ENCODE measurements at regions not wholly inside any gene's neighbourhood (a gene's known extent, or its start where the extent isn't known, plus 50 kb on each side); places are given as distances from the start of the nearest gene placed in this dataset.

GRCh38 chr3:156620901-156621300 lies 53.5 kb upstream of the TIPARP start:
- FAIRE-seq, result no peak
- no peak for DNase-seq (ENCODE audit: low spot score)

- FAIRE-seq (no peak), DNase-seq (ENCODE audit: low spot score) (no peak)
Observed at GRCh38 chr3:156620260-156620659, 54.1 kb upstream of the TIPARP start.

GRCh38 chr3:156619376-156619775 lies 55.0 kb upstream of the TIPARP start:
- FAIRE-seq (no peak), DNase-seq (ENCODE audit: low spot score) (no peak)

- DNase-seq (ENCODE audit: low spot score) (no peak), FAIRE-seq (no peak)
Observed at GRCh38 chr3:156617781-156618180, 56.6 kb upstream of the TIPARP start.

- FAIRE-seq (no peak), DNase-seq (ENCODE audit: low spot score) (no peak)
Observed at GRCh38 chr3:156617145-156617544, 57.2 kb upstream of the TIPARP start.

GRCh38 chr3:156615592-156616173 lies 58.7 kb upstream of the TIPARP start:
- FAIRE-seq, result no peak
- peak; percentile 30 for DNase-seq (ENCODE audit: low spot score)

- DNase-seq (ENCODE audit: low spot score) (no peak), FAIRE-seq (no peak)
Observed at GRCh38 chr3:156614642-156615511, 59.5 kb upstream of the TIPARP start.

GRCh38 chr3:156612903-156613302 lies 58.0 kb upstream of the SSR3 start:
- FAIRE-seq, result no peak

GRCh38 chr3:156611870-156612494 lies 57.1 kb upstream of the SSR3 start:
- FAIRE-seq (no peak), DNase-seq (ENCODE audit: low spot score) (no peak)

More at GRCh38 chr3:156612903-156613302, 58.0 kb upstream of the SSR3 start:
- no peak for DNase-seq (ENCODE audit: low spot score)

- no peak for DNase-seq (ENCODE audit: low spot score)
- no peak for FAIRE-seq
Observed at GRCh38 chr3:156610154-156610553, 55.2 kb upstream of the SSR3 start.

- FAIRE-seq, result no peak
- DNase-seq (ENCODE audit: low spot score), result no peak
Observed at GRCh38 chr3:156609546-156609945, 54.6 kb upstream of the SSR3 start.

GRCh38 chr3:156608601-156609514 lies 53.9 kb upstream of the SSR3 start:
- DNase-seq (ENCODE audit: low spot score), result no peak
- FAIRE-seq, result no peak

GRCh38 chr3:156606729-156607128 lies 51.8 kb upstream of the SSR3 start:
- FAIRE-seq (no peak), DNase-seq (ENCODE audit: low spot score) (no peak)

GRCh38 chr3:156605686-156606605 lies 51.0 kb upstream of the SSR3 start:
- FAIRE-seq, result no peak
- DNase-seq (ENCODE audit: low spot score), result peak; percentile 77

- no peak for DNase-seq (ENCODE audit: low spot score)
- no peak for FAIRE-seq
Observed at GRCh38 chr3:156604642-156605144, 49.8 kb upstream of the SSR3 start.

Data from urothelium cell line (cell line).